Neural crest cell (in vitro differentiated cells): ENCODE measurements at regions not wholly inside any gene's neighbourhood (a gene's known extent, or its start where the extent isn't known, plus 50 kb on each side); places are given as distances from the start of the nearest gene placed in this dataset.

Experiments used
- DNase-seq: peaks from one replicate; pipeline ENCODE4 v3.0.0; 2021; ENCODE audit warnings: low read depth, mixed read lengths, low spot score
- H3K27ac Mint-ChIP-seq: one replicate; pipeline ENCODE4 v1.8.0; 2021; ENCODE audit warnings: mild to moderate bottlenecking, mixed read lengths; ENCODE audit not compliant: unreplicated experiment
- H3K27me3 Mint-ChIP-seq: 2 replicates; pipeline ENCODE4 v1.8.0; 2021; ENCODE audit warnings: low read depth, mild to moderate bottlenecking, mixed read lengths
- H3K36me3 Mint-ChIP-seq: 2 replicates; pipeline ENCODE4 v1.8.0; 2021; ENCODE audit warnings: low read depth, mild to moderate bottlenecking, mixed read lengths
- H3K4me1 Mint-ChIP-seq: 2 replicates; pipeline ENCODE4 v1.8.0; 2021; ENCODE audit warnings: mixed read lengths
- H3K4me3 Mint-ChIP-seq: one replicate; pipeline ENCODE4 v1.8.0; 2021; ENCODE audit warnings: mild to moderate bottlenecking, mixed read lengths
- H3K9me3 Mint-ChIP-seq: 2 replicates; pipeline ENCODE4 v1.8.0; 2021; ENCODE audit warnings: mixed read lengths
- TF ChIP-seq, protein P1 (sequence below): fragments of 200-600 bp; sonication (generic); conservative IDR thresholded peaks from 2 replicates; pipeline ENCODE4 v1.5.0; 2021; ENCODE audit warnings: antibody characterized with exemption, mild to moderate bottlenecking

DNA sequence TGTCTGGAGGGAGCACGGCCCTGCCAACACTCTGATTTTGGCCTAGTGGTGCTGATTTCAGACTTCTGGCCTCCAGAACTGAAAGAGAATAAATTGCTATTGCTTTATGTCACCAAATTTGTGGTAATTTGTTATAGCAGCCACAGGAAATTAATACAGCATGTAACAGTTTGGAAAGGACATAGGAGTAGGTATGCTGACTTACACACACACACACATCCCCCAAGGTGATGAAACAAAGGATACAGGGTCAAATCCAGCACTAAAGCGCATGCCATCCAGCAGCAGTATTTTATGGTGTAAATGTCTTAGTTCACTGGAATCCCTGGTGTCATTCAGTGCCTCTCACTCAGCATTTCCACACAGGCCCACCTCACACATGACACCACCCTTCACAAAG is 72.2 kb upstream of the MAN1A2 start:
- Mint-ChIP-seq H3K4me1 (peaks cover 6% of the 10 kb centered on the region), H3K27ac (peak overlapping the region; percentile 54), H3K27me3 (no peaks in the 10 kb centered on the region), H3K9me3 (no peaks in the 10 kb centered on the region), H3K36me3 (no peaks in the 10 kb centered on the region), H3K4me3 (no peak overlapping the region)
- no peak for DNase-seq
- TF ChIP-seq, protein P1, sequence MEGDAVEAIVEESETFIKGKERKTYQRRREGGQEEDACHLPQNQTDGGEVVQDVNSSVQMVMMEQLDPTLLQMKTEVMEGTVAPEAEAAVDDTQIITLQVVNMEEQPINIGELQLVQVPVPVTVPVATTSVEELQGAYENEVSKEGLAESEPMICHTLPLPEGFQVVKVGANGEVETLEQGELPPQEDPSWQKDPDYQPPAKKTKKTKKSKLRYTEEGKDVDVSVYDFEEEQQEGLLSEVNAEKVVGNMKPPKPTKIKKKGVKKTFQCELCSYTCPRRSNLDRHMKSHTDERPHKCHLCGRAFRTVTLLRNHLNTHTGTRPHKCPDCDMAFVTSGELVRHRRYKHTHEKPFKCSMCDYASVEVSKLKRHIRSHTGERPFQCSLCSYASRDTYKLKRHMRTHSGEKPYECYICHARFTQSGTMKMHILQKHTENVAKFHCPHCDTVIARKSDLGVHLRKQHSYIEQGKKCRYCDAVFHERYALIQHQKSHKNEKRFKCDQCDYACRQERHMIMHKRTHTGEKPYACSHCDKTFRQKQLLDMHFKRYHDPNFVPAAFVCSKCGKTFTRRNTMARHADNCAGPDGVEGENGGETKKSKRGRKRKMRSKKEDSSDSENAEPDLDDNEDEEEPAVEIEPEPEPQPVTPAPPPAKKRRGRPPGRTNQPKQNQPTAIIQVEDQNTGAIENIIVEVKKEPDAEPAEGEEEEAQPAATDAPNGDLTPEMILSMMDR = no peak

DNA sequence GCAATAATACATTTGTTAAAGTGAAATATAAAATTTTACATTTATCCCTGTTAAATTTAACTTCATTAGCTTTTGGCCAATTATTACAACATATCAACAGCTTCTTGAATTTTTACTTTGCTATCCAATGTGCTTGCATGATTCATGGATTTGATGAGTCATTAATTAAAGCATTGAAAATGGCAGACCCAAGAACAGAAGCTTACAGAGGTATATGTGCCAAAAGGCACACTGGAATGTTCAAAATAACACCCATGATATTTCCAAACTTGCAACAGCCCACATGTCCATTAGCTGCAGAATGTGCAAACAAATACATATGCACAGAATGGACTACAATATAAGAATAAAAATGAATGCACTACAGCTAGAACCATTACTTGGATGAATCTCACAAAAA is 76.4 kb upstream of the MAN1A2 start:
- H3K4me3 Mint-ChIP-seq = no peak overlapping the region
- H3K27ac Mint-ChIP-seq = no peak overlapping the region
- H3K9me3 Mint-ChIP-seq = no peaks in the 10 kb centered on the region
- H3K27me3 Mint-ChIP-seq = no peaks in the 10 kb centered on the region
- TF ChIP-seq, protein P1 = no peak
- H3K4me1 Mint-ChIP-seq = peaks cover 6% of the 10 kb centered on the region
- DNase-seq = no peak
- no peaks in the 10 kb centered on the region for H3K36me3 Mint-ChIP-seq

DNA sequence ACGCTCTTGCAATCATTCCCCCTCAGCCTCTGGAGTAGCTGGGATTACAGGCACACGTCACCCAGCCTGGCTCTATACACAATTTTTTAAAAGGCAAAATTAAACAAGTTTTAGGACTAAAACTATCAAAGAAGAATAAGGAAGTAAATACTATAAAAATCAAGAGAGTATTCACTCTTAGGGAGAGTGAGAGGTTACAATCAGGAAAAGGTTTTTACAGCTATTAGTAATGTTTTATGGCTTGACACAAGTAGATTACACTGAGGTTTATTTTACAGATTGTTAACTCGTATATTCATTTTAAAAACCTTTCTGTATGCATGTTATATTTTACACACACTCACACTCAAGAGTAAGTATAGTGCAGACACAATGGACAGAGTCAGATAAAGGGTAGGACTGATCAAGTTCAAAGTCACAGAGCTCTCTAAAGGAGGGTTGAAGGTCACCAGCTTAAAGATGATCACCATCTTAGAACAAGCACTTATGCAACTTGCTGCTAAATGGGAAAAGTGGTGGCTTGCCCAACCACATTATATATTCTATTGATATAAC is 77.9 kb upstream of the MAN1A2 start:
- Mint-ChIP-seq H3K27ac (no peak overlapping the region), H3K9me3 (no peaks in the 10 kb centered on the region), H3K36me3 (no peaks in the 10 kb centered on the region), H3K4me3 (no peak overlapping the region), H3K4me1 (no peaks in the 10 kb centered on the region), H3K27me3 (no peaks in the 10 kb centered on the region)
- TF ChIP-seq, protein P1 = no peak
- no peak for DNase-seq

DNA sequence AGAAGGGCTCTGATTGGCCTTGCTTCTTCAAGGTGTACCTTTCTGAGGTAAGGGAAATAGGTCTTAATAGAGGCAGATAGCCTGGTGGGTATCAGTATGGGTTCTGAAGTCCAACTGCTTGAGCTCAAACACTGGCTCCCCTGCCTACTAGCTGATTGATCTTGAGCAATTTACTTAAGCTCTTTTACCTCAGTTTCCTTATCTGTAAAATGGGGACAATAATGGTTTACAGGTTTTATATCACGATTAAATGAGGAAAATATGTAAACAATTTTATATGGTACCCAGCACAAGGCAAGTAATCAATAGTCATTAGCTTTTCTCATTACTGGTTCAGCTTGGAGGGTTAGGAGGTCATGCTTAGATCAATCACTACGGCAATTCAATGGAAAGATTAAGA is 75.8 kb upstream of the VTCN1 start:
- DNase-seq = no peak
- H3K27me3 Mint-ChIP-seq = no peaks in the 10 kb centered on the region
- no peak overlapping the region for H3K4me3 Mint-ChIP-seq
- H3K36me3 Mint-ChIP-seq = no peaks in the 10 kb centered on the region
- H3K4me1 Mint-ChIP-seq = no peaks in the 10 kb centered on the region
- H3K27ac Mint-ChIP-seq = no peak overlapping the region
- H3K9me3 Mint-ChIP-seq = peaks cover 3% of the 10 kb centered on the region
- TF ChIP-seq, protein P1 = no peak

DNA sequence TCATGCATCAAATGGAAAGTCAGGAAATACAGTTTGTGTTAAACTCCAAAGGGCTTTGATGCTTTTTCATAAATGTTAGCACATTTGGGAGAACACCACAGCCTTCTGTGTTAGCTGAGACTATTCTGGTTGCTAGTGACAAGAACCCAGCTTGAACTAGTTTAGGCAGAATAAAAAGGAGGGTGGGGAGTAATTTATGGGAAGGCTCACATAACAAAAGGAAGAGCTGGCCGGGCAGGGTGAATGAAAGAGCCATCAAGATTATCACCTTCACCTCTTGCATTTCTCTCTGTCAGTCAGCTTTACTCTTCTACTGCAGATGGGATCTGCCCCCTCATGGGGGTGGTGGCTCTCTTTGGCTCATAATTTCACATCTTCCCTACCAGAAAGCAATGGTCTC is 75.4 kb upstream of the VTCN1 start:
- Mint-ChIP-seq H3K27ac (no peak overlapping the region), H3K4me3 (no peak overlapping the region), H3K36me3 (no peaks in the 10 kb centered on the region), H3K9me3 (peaks cover 3% of the 10 kb centered on the region), H3K27me3 (no peaks in the 10 kb centered on the region), H3K4me1 (no peaks in the 10 kb centered on the region)
- TF ChIP-seq, protein P1 = no peak
- no peak for DNase-seq
